SK-N-MC (cell line): ENCODE measurements at regions not wholly inside any gene's neighbourhood (a gene's known extent, or its start where the extent isn't known, plus 50 kb on each side); places are given as distances from the start of the nearest gene placed in this dataset.

Experiments used
- DNase-seq: peaks from one replicate; pipeline ENCODE4 v3.0.0-alpha.2; 2011; ENCODE audit warnings: low read depth, low spot score
- H3K27ac ChIP-seq: fragments of 200-600 bp; sonication (generic); 2 replicates; pipeline ENCODE4 v1.5.1; 2016; ENCODE audit warnings: mixed run types
- H3K36me3 ChIP-seq: fragments of 200-600 bp; sonication (generic); 2 replicates; pipeline ENCODE4 v1.6.1; 2017; ENCODE audit warnings: antibody characterized with exemption, low read length, mixed read lengths; ENCODE audit not compliant: insufficient read depth
- H3K4me3 ChIP-seq: fragments of 200-600 bp; sonication (generic); 2 replicates; pipeline ENCODE4 v1.5.1; 2016
- H3K9ac ChIP-seq: fragments of 200-600 bp; sonication (generic); 2 replicates; pipeline ENCODE4 v1.8.0; 2017; ENCODE audit warnings: mixed run types, mixed read lengths; ENCODE audit not compliant: insufficient read length
- H3K9me3 ChIP-seq: fragments of 200-600 bp; sonication (generic); 2 replicates; pipeline ENCODE4 v1.6.1; 2017; ENCODE audit warnings: low read depth, mild to moderate bottlenecking, antibody characterized with exemption, low read length, moderate library complexity, mixed read lengths
- EZH2 ChIP-seq: fragments of 200-600 bp; sonication (generic); IDR thresholded peaks from one replicate; pipeline ENCODE4 v1.6.1; 2017; ENCODE audit warnings: antibody characterized with exemption
- FOXP2 ChIP-seq: optimal IDR thresholded peaks from 2 replicates; pipeline ENCODE3; 2011; ENCODE audit warnings: mild to moderate bottlenecking, moderate library complexity; ENCODE audit not compliant: insufficient read depth; ENCODE audit errors: extremely low read length, control extremely low read depth
- POLR2AphosphoS5 ChIP-seq: IDR thresholded peaks from 2 replicates; pipeline ENCODE4 v1.6.1; 2012; ENCODE audit warnings: mild to moderate bottlenecking, low read depth, low read length, borderline replicate concordance

DNA sequence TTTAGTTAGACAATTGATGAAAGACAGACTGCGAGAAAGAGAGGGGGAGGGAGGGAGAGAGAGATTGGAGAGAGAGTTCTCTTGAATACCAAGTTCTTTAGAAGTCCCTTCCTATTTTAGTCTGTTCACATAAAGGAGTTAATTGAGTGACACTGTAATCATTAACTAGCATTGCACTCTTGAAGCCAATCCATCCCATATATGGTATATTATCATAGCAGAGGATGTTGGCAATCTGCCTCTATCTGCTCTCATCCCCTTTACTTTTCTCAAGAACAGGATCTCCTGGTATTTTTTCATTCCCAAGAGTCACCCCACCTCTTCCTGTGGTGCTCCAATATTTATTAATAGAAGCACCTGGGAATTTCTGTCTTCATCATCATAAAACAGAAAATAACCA is 959.6 kb upstream of the NDST4 start:
- no peak overlapping the region for H3K27ac ChIP-seq
- no peak for DNase-seq
- TF ChIP-seq POLR2AphosphoS5 (no peak), EZH2 (no peak), FOXP2 (no peak)

DNA sequence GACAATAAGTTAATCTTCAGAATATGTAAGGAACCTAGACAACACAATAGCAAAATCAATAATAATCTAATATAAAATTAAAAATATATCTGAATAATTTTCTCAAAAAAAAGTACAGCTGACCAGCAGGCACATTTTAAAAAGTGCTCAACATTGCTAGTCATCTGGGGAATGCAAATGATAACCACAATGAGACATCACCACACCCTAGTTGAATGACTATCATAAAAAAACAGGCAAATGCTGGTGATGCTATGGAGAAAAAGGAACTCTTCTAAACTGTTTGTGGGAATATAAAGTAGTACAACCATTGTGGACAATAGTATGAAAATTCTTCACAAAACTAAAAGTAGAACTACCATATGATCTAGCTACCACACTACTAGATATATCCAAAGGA is 956.9 kb upstream of the NDST4 start:
- H3K27ac ChIP-seq: no peak overlapping the region
- TF ChIP-seq FOXP2 (no peak), POLR2AphosphoS5 (no peak), EZH2 (no peak)
- DNase-seq: no peak

More for the DNA sequence above, 959.6 kb upstream of the NDST4 start:
- Histone ChIP-seq H3K4me3 (no peak overlapping the region), H3K9ac (no peak overlapping the region), H3K9me3 (peaks cover 3% of the 10 kb centered on the region; the same call in 1 of the 2 replicates), H3K36me3 (no peaks in the 10 kb centered on the region)

DNA sequence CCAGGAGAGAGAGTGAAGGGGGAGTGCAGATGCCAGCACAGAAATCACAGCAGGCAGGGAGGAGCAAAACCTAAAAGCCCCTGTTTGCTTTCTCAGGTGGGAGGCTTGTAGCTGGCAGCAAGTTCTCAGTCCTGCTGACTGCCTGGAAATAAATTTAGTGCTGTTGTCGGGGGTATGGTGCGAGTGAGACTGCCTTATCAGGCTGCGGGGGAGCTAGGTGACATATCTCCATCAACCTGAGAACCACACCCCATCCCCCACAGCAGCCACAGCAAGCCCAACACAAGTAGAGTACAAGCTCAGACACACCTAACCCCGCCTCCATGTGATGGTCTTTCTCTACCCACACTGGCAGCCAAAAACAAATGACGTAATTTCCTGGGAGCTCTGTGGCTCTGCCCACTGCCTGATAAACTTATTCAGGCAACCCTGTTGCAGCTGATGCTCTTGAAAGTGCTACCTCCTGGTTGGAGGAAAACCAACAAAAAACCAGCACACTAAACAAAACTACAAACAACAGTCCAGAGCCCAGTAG is 953.4 kb upstream of the NDST4 start:
- H3K9me3 ChIP-seq: peaks cover 3% of the 10 kb centered on the region; the same call in 1 of the 2 replicates
- no peak for DNase-seq
- TF ChIP-seq FOXP2: no peak
- no peak for TF ChIP-seq EZH2
- no peak for TF ChIP-seq POLR2AphosphoS5
- H3K36me3 ChIP-seq: no peaks in the 10 kb centered on the region
- no peak overlapping the region for H3K4me3 ChIP-seq
- H3K27ac ChIP-seq: no peak overlapping the region
- H3K9ac ChIP-seq: no peak overlapping the region

More for the DNA sequence above, 956.9 kb upstream of the NDST4 start:
- Histone ChIP-seq H3K36me3 (no peaks in the 10 kb centered on the region), H3K9me3 (peaks cover 3% of the 10 kb centered on the region; the same call in 1 of the 2 replicates), H3K9ac (no peak overlapping the region), H3K4me3 (no peak overlapping the region)

DNA sequence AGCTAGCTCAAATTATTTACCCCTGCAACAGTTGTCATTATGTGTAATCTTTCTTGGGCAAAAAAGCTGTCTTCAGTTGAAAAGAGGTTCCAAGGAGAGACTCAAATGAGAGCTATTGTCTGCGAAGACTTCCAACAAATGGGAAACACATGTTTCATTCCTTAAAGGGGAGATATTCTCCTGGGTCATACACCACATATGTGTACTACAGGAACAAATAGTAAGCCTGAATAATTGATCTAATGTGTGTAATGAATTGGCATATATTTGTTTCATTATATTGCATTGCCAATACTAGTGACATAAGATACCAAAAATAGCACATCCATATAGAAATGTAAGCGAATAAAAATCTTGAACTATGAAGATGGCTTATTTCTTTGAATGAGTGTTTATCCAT is 950.9 kb upstream of the NDST4 start:
- H3K9me3 ChIP-seq: peaks cover 3% of the 10 kb centered on the region; the same call in 1 of the 2 replicates
- H3K4me3 ChIP-seq: no peak overlapping the region
- DNase-seq: no peak
- no peak overlapping the region for H3K27ac ChIP-seq
- H3K9ac ChIP-seq: no peak overlapping the region
- no peak for TF ChIP-seq POLR2AphosphoS5
- H3K36me3 ChIP-seq: no peaks in the 10 kb centered on the region

DNA sequence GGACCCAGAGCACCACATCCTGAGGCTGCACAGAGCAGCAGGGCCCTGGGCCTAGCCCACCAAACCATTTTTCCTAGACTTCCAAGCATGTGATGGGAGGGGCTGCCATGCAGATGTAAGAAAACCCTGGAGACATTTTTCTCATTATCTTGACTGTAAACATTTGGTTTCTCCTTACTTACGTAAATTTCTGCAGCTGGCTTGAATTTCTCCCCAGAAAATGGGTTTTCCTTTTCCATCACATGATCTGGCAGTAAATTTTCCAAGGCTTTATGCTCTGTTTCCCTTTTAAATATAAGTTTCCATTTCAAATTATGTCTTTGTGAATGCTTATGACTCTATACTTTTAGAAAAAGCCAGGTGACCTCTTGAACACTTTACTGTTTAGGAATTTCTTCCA is 945.9 kb upstream of the NDST4 start:
- Histone ChIP-seq H3K9me3 (no peaks in the 10 kb centered on the region), H3K4me3 (no peak overlapping the region), H3K36me3 (peaks cover 5% of the 10 kb centered on the region; the same call in 1 of the 2 replicates), H3K27ac (no peak overlapping the region), H3K9ac (no peak overlapping the region)
- no peak for DNase-seq
- TF ChIP-seq EZH2 (no peak), POLR2AphosphoS5 (no peak), FOXP2 (no peak)

DNA sequence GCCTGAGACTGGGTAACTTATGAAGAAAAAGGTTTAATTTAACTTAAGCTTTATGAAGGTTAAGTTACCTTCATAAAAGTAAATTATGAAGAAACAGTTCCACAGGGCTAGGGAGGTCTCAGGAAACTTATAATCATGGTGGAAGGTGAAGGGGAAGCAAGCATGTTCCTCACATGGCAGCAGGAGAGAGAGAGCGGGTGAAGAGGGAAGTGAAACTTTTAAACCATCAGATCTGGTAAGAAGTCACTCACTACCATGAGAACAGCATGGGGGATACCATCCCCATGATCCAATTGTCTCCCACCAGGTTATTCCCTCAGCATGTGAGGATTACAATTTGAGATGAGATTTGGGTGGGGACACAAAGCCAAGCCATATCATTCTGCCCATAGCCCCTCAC is 944.7 kb upstream of the NDST4 start:
- no peak overlapping the region for H3K4me3 ChIP-seq
- no peak overlapping the region for H3K9ac ChIP-seq
- no peaks in the 10 kb centered on the region for H3K9me3 ChIP-seq
- H3K27ac ChIP-seq: no peak overlapping the region
- DNase-seq: no peak
- TF ChIP-seq FOXP2 (no peak), EZH2 (no peak), POLR2AphosphoS5 (no peak)
- peaks cover 5% of the 10 kb centered on the region; the same call in 1 of the 2 replicates for H3K36me3 ChIP-seq

DNA sequence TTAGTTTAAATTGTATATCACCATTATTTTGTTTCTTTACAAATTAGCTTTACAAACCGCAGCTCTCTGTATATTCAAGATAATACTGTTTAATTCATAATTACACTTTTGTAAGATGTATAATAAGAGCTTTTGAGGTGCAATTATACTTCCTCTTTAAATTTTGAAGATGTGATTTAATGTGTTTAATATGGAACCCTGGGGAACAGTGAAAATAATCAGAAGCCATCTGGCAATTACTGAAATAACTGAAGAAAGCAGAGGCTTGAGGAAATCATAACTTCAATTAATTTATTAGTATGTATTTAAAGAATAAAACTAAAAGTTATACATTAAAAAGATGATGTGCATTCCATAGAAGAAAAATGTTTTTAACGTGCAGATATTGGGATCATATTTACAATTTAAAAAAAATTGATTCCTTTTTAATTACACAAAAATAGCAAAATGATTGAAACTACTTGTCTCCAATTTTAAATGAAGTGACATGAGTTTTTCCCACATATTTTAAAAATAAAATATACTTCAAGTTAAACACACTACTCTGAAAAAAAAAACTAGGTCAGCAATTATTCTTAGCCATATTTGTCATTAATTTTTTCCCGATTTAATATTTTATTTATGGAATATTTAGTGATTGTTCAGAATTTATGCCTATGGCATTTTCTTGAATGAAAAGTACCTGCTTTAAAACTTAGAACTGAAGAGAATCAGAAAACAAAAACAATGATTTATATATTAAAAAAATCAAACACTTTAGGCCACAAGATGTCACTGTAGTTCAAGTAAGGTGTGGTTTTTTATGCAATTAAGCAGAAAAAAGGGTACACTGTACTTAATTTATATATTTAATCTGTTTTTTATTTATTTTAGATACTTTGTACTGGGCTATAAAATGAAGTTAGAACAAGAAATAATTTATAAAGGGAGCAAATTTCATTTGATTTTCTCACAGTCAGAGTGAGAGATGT is 942.7 kb upstream of the NDST4 start:
- Histone ChIP-seq H3K27ac (peak overlapping the region; percentile 82), H3K36me3 (peaks cover 5% of the 10 kb centered on the region; the same call in 1 of the 2 replicates), H3K9ac (peak overlapping the region; percentile 10), H3K9me3 (peaks cover 5% of the 10 kb centered on the region; the same call in 1 of the 2 replicates), H3K4me3 (no peak overlapping the region)
- peak; percentile 66 for DNase-seq
- TF ChIP-seq EZH2 (no peak), POLR2AphosphoS5 (peak; percentile 31; the same call in 1 of the 2 replicates), FOXP2 (no peak)

DNA sequence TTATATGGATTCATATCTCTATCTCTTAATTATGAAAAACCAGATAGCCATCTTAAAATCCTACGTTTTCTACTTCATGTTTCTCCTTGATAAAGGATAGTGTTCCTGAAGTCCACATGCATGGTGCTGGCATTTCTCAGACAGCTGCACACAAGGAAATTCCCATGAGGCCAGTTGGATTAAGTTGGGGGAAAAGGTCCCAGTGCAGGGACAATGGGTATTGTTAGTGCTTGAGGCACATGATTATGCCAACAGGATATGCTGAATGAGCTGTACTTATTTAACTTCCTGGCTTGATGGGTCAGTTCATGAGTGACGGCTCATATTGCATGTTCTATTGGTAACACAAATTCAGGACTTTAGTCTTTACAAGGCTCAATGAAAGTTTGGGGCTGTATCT is 913.9 kb upstream of the NDST4 start:
- no peaks in the 10 kb centered on the region for H3K36me3 ChIP-seq
- no peak overlapping the region for H3K9ac ChIP-seq
- H3K9me3 ChIP-seq: no peaks in the 10 kb centered on the region
- DNase-seq: no peak
- TF ChIP-seq FOXP2: no peak
- TF ChIP-seq POLR2AphosphoS5: no peak
- no peak for TF ChIP-seq EZH2
- H3K27ac ChIP-seq: no peak overlapping the region
- no peak overlapping the region for H3K4me3 ChIP-seq

DNA sequence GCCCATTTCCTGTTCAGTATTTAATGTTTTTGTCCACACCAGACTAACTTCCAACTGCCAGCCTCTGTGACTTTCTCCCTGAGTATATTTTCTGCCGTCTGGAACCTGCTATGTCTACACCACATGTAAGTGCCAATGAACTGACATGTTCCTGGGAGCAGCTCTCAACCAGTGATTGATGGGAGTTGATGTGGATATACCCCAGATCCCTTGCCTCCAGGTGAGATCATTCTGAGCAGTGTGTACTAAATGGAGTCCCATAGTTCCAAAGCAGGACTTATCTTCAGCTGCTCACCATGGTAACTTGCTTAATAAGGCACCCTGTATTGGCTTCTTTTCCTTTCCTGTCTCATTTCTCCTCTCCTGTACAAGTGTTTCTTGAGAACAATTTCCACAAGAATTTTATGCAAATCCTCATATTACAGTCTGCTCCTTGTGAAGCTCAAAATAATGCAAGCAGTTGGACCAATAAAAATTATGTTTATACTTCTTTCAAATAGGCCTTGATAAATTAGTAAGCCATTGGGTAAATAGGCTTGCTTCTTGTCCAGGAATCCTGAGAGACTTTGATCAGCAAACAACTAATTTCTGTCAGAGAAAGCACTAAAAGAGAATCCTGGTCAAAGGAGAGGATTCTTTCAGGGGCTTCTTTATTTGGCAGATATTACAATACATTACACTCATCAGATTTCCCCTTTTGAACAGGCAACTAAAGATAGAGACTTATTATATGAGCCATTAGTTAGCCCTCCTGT is 911.7 kb upstream of the NDST4 start:
- H3K27ac ChIP-seq: no peak overlapping the region
- TF ChIP-seq FOXP2 (no peak), POLR2AphosphoS5 (no peak), EZH2 (no peak)
- H3K36me3 ChIP-seq: no peaks in the 10 kb centered on the region
- peaks cover 7% of the 10 kb centered on the region; the same call in 1 of the 2 replicates for H3K9me3 ChIP-seq
- no peak for DNase-seq
- H3K9ac ChIP-seq: no peak overlapping the region
- H3K4me3 ChIP-seq: no peak overlapping the region
